HEK293 (cell line): ENCODE measurements at regions not wholly inside any gene's neighbourhood (a gene's known extent, or its start where the extent isn't known, plus 50 kb on each side); places are given as distances from the start of the nearest gene placed in this dataset.

Experiments
- CTCF ChIA-PET: fragments of 350-600 bp; formaldehyde crosslinking; extraction: SDS; loops from one replicate; lab custom pipeline; 2021; ENCODE audit warnings: antibody characterized with exemption; lab: Yijun Ruan, JAX
- POLR2A ChIA-PET: fragments of 300-600 bp; formaldehyde crosslinking; extraction: SDS; loops from one replicate; lab custom pipeline; 2020; ENCODE audit warnings: antibody characterized with exemption, inconsistent platforms; lab: Yijun Ruan, JAX
- H3K27ac ChIP-seq: fragments of 200-500 bp; sonication (Bioruptor generic); 2 replicates; pipeline ENCODE4 v1.5.1; 2014; ENCODE audit warnings: low read depth, low read length, control low read depth, inconsistent platforms; ENCODE audit errors: extremely low read depth
- H3K36me3 ChIP-seq, 2 experiments: fragments of 200-500 bp in 1 of 2; sonication (Bioruptor generic) in 1 of 2; 1 replicate in 1 of 2; 2 replicates in 1 of 2; pipeline ENCODE4 v1.5.1; 2014 to 2017; ENCODE audit warnings: inconsistent platforms in 2 of 2, low read length in 2 of 2; ENCODE audit not compliant: control insufficient read depth in 2 of 2, insufficient read depth in 1 of 2
- H3K4me1 ChIP-seq: fragments of 200-500 bp; sonication (Bioruptor generic); 2 replicates; pipeline ENCODE4 v1.5.1; 2014; ENCODE audit warnings: mild to moderate bottlenecking, low read length, inconsistent platforms; ENCODE audit not compliant: control insufficient read depth, insufficient read depth
- H3K4me3 ChIP-seq: 2 replicates; pipeline ENCODE4 v1.5.1; 2011; ENCODE audit warnings: low read depth, mild to moderate bottlenecking, control low read depth, low read length, moderate library complexity
- H3K9me3 ChIP-seq: fragments of 200-500 bp; sonication (Bioruptor generic); 2 replicates; pipeline ENCODE4 v1.5.1; 2014; ENCODE audit warnings: low read depth, low read length, inconsistent platforms; ENCODE audit not compliant: control insufficient read depth, insufficient read depth
- BCL6B ChIP-seq: fragments of 450-650 bp; formaldehyde crosslinking; IDR thresholded peaks from 2 replicates; pipeline ENCODE4 v1.5.1; 2017; ENCODE audit warnings: missing biosample characterization, missing genetic modification characterization
- CTCF ChIP-seq: fragments of 450-650 bp; formaldehyde crosslinking; IDR thresholded peaks from 2 replicates; pipeline ENCODE4 v1.5.1; 2016; ENCODE audit warnings: missing biosample characterization, missing genetic modification characterization
- GLIS1 ChIP-seq: fragments of 450-650 bp; formaldehyde crosslinking; IDR thresholded peaks from 2 replicates; pipeline ENCODE4 v1.5.1; 2016; ENCODE audit warnings: missing biosample characterization, missing genetic modification characterization
- IKZF3 ChIP-seq: fragments of 450-650 bp; IDR thresholded peaks from 2 replicates; pipeline ENCODE4 v1.5.0; 2018; ENCODE audit warnings: missing biosample characterization, mild to moderate bottlenecking, missing genetic modification characterization, moderate library complexity
- TRIM28 ChIP-seq: IDR thresholded peaks from 2 replicates; pipeline ENCODE4 v1.6.1; 2011; ENCODE audit warnings: low read length, control low read depth, borderline replicate concordance
- YY1 ChIP-seq: fragments of 450-650 bp; formaldehyde crosslinking; IDR thresholded peaks from 2 replicates; pipeline ENCODE4 v1.5.1; 2018; ENCODE audit warnings: missing biosample characterization, missing genetic modification characterization
- YY2 ChIP-seq: fragments of 450-650 bp; formaldehyde crosslinking; IDR thresholded peaks from 2 replicates; pipeline ENCODE4 v1.5.1; 2016; ENCODE audit warnings: missing biosample characterization, missing genetic modification characterization
- ZBTB1 ChIP-seq: fragments of 450-650 bp; formaldehyde crosslinking; IDR thresholded peaks from 2 replicates; pipeline ENCODE4 v1.5.1; 2016; ENCODE audit warnings: missing biosample characterization, missing genetic modification characterization
- ZBTB26 ChIP-seq: fragments of 450-650 bp; formaldehyde crosslinking; optimal IDR thresholded peaks from 2 replicates; pipeline ENCODE3; 2016; ENCODE audit warnings: missing biosample characterization, mild to moderate bottlenecking, missing genetic modification characterization
- ZFP3 ChIP-seq: fragments of 450-650 bp; formaldehyde crosslinking; IDR thresholded peaks from 2 replicates; pipeline ENCODE4 v1.5.1; 2016; ENCODE audit warnings: low read depth, missing biosample characterization, missing genetic modification characterization
- ZFP41 ChIP-seq: fragments of 450-650 bp; formaldehyde crosslinking; IDR thresholded peaks from 2 replicates; pipeline ENCODE4 v1.5.1; 2016; ENCODE audit warnings: missing biosample characterization, missing genetic modification characterization, borderline replicate concordance
- ZNF10 ChIP-seq: fragments of 450-650 bp; formaldehyde crosslinking; IDR thresholded peaks from 2 replicates; pipeline ENCODE4 v1.5.1; 2017; ENCODE audit warnings: missing biosample characterization, missing genetic modification characterization
- ZNF112 ChIP-seq: fragments of 450-650 bp; formaldehyde crosslinking; IDR thresholded peaks from 2 replicates; pipeline ENCODE4 v1.5.0; 2017; ENCODE audit warnings: missing biosample characterization, missing genetic modification characterization
- ZNF239 ChIP-seq: fragments of 450-650 bp; formaldehyde crosslinking; IDR thresholded peaks from 2 replicates; pipeline ENCODE4 v1.5.1; 2016; ENCODE audit warnings: missing biosample characterization, missing genetic modification characterization
- ZNF248 ChIP-seq: fragments of 450-650 bp; formaldehyde crosslinking; IDR thresholded peaks from 2 replicates; pipeline ENCODE4 v1.5.1; 2017; ENCODE audit warnings: missing biosample characterization, missing genetic modification characterization
- ZNF266 ChIP-seq: fragments of 450-650 bp; formaldehyde crosslinking; IDR thresholded peaks from 2 replicates; pipeline ENCODE4 v1.5.1; 2016; ENCODE audit warnings: missing biosample characterization, missing genetic modification characterization, low read depth
- ZNF292 ChIP-seq: fragments of 450-650 bp; formaldehyde crosslinking; IDR thresholded peaks from 2 replicates; pipeline ENCODE4 v1.5.1; 2016; ENCODE audit warnings: low read depth, missing biosample characterization, missing genetic modification characterization, borderline replicate concordance
- ZNF404 ChIP-seq: fragments of 450-650 bp; formaldehyde crosslinking; IDR thresholded peaks from 2 replicates; pipeline ENCODE4 v1.5.1; 2017; ENCODE audit warnings: missing biosample characterization, missing genetic modification characterization
- ZNF544 ChIP-seq: fragments of 450-650 bp; formaldehyde crosslinking; IDR thresholded peaks from 2 replicates; pipeline ENCODE4 v1.5.0; 2017; ENCODE audit warnings: missing biosample characterization, missing genetic modification characterization
- ZNF571 ChIP-seq: fragments of 450-650 bp; formaldehyde crosslinking; IDR thresholded peaks from 2 replicates; pipeline ENCODE4 v1.5.0; 2017; ENCODE audit warnings: missing biosample characterization, missing genetic modification characterization
- ZNF645 ChIP-seq: fragments of 450-650 bp; formaldehyde crosslinking; IDR thresholded peaks from 2 replicates; pipeline ENCODE4; 2016; ENCODE audit warnings: missing biosample characterization, missing genetic modification characterization
- ZNF777 ChIP-seq: fragments of 450-650 bp; formaldehyde crosslinking; IDR thresholded peaks from 2 replicates; pipeline ENCODE4 v1.5.1; 2017; ENCODE audit warnings: missing biosample characterization, missing genetic modification characterization, borderline replicate concordance
- ZSCAN18 ChIP-seq: fragments of 450-650 bp; formaldehyde crosslinking; IDR thresholded peaks from 2 replicates; pipeline ENCODE4 v1.5.1; 2016; ENCODE audit warnings: missing biosample characterization, missing genetic modification characterization
- ZSCAN30 ChIP-seq: fragments of 450-650 bp; IDR thresholded peaks from 2 replicates; pipeline ENCODE4 v1.5.1; 2018; ENCODE audit warnings: missing biosample characterization, mild to moderate bottlenecking, missing genetic modification characterization, moderate library complexity

- Histone ChIP-seq H3K27ac (no peak overlapping the region), H3K4me1 (peaks cover 2% of the 10 kb centered on the region; the same call in 1 of the 2 replicates), H3K9me3 (no peaks in the 10 kb centered on the region), H3K4me3 (no peak overlapping the region)
- CTCF ChIA-PET = interaction anchor here (0.7 to 0.8 kb wide), 6 partner anchors 8 to 1608 kb away, joined by 3 read pairs; no protein-coding TSS in a partner anchor
- TF ChIP-seq GLIS1 (tag by site-specific recombination) (no peak), ZNF266 (tag by site-specific recombination) (no peak), ZNF10 (tag by site-specific recombination) (no peak), YY1 (tag by site-specific recombination) (no peak), TRIM28 (no peak), ZNF571 (tag by site-specific recombination) (no peak), ZSCAN18 (tag by site-specific recombination) (no peak), CTCF (tag by site-specific recombination) (no peak), ZNF292 (tag by site-specific recombination) (no peak)
- TF ChIP-seq, all 188 proteins: peak for 0
- H3K36me3 ChIP-seq = no peaks in the 10 kb centered on the region
- POLR2A ChIA-PET = interaction anchor here (0.8 to 1.1 kb wide), 4 partner anchors 65 to 218 kb away, joined by 3 to 9 read pairs (median 4); partner anchors contain the start of gene CRPPA
Measured at GRCh38 chr7:16347066-16347826, 74.1 kb downstream of the CRPPA start.

GRCh38 chr7:16345979-16346958, 75.1 kb downstream of the CRPPA start:
- peaks cover 2% of the 10 kb centered on the region; the same call in 1 of the 2 replicates for H3K4me1 ChIP-seq
- H3K4me3 ChIP-seq = no peak overlapping the region
- ChIA-PET POLR2A (interaction anchor here (0.8 to 1.1 kb wide), 4 partner anchors 66 to 217 kb away, joined by 3 to 9 read pairs (median 4); partner anchors contain the start of genes CRPPA and SOSTDC1), CTCF (interaction anchor here (0.6 to 1.2 kb wide), 5 partner anchors 142 to 831 kb away, joined by 3 to 4 read pairs (median 3); no protein-coding TSS in a partner anchor)
- H3K27ac ChIP-seq = no peak overlapping the region
- no peak for TF ChIP-seq ZNF112
- TF ChIP-seq ZFP3 = no peak
- no peak for TF ChIP-seq ZNF239 (tag by site-specific recombination)
- no peak for TF ChIP-seq YY2 (tag by site-specific recombination)
- TF ChIP-seq ZNF248 (tag by site-specific recombination) = no peak
- TF ChIP-seq IKZF3 (tag by site-specific recombination) = no peak
- TF ChIP-seq ZBTB1 = no peak
- no peak for TF ChIP-seq ZSCAN30
- no peak for TF ChIP-seq ZFP41
- no peak for TF ChIP-seq ZNF544
- no peak for TF ChIP-seq BCL6B (tag by site-specific recombination)
- no peak for TF ChIP-seq ZNF777
- no peak for TF ChIP-seq ZBTB26 (tag by site-specific recombination)
- TF ChIP-seq ZNF645 (tag by site-specific recombination) = no peak
- TF ChIP-seq ZNF404 (tag by site-specific recombination) = no peak
- no peaks in the 10 kb centered on the region for H3K9me3 ChIP-seq
- no peaks in the 10 kb centered on the region for H3K36me3 ChIP-seq
